Sciatic nerve (tissue), 2 donors: ENCODE measurements at regions not wholly inside any gene's neighbourhood (a gene's known extent, or its start where the extent isn't known, plus 50 kb on each side); places are given as distances from the start of the nearest gene placed in this dataset.

Experiments
- ATAC-seq: fragments of 200-7000 bp; cut with Tn5 transposase; one replicate; pipeline ENCODE4 v1.9.1; 2020; ENCODE audit warnings: mild to moderate bottlenecking, moderate library complexity
- DNase-seq: peaks from one replicate; pipeline ENCODE4 v3.0.0-alpha.2; 2020; ENCODE audit warnings: low spot score
- intact Hi-C: fragments of 100-400 bp; cut with DNase I; formaldehyde crosslinking; loops from one replicate; pipeline ENCODE4 v1.14.2; 2022
- donor health status: DM: no; HTN: no; CAD: no.
- donor health status: DM: no; HTN: no; CAD: no.

DNA sequence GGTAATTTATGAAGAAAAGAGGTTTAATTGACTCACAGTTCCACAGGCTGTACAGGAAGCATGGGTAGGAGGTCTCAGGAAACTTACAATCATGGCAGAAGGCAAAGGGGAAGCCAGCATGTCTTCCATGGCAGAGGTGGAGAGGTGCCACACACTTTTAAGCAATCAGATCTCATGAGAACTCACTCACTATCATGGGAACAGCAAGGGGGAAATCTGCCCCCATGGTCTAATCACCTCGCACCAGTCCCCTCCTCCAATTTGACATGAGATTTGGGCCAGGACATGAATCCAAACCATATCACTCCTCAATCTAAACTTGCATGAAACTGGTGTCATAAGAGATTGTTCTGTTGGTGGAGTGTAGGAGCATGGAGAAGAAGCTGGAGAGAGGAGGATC is 51.6 kb upstream of the CCN6 start:
- intact Hi-C loops = loop anchor here (5.0 kb wide), 1 partner anchor 290 kb away; no protein-coding TSS in a partner anchor
- DNase-seq = no peak
- ATAC-seq = no peak
